HepG2 (cell line): ENCODE measurements at regions not wholly inside any gene's neighbourhood (a gene's known extent, or its start where the extent isn't known, plus 50 kb on each side); places are given as distances from the start of the nearest gene placed in this dataset.

Source experiments
- ATAC-seq: fragments of 200-7000 bp; cut with Tn5 transposase; 3 replicates; pipeline ENCODE4 v1.9.1; 2020; ENCODE audit warnings: mild to moderate bottlenecking, moderate library complexity
- BruUV-seq: library from RNA; stranded (reverse); fragments of 400-500 nt; replicated peaks from 2 replicates; lab custom pipeline; 2021; lab: Mats Ljungman, UMichigan
- CTCF ChIA-PET: fragments of 300-600 bp; formaldehyde crosslinking; extraction: SDS; loops from one replicate; lab custom pipeline; 2021; ENCODE audit warnings: low total read pairs, inconsistent platforms, low intra/inter-chr PET ratio; lab: Yijun Ruan, JAX
- POLR2A ChIA-PET: fragments of 350-600 bp; sonication (Branson Sonifier 250); formaldehyde crosslinking; loops from one replicate; lab custom pipeline; 2020; ENCODE audit warnings: antibody characterized with exemption, inconsistent platforms; lab: Yijun Ruan, JAX
- DNase-seq: peaks from one replicate; pipeline ENCODE4 v3.0.0-alpha.2; 2015; ENCODE audit warnings: low spot score
- FAIRE-seq: peaks from 3 replicates; lab custom pipeline; 2011; peaks lifted over from hg19 to GRCh38; lab: Jason Lieb, UNC
- H2AFZ ChIP-seq: one replicate; pipeline ENCODE4 v1.6.1; 2011; ENCODE audit warnings: low read length, inconsistent platforms
- H3K27ac ChIP-seq: fragments of 300-600 bp; 3 replicates; pipeline ENCODE4 v1.8.0; 2011; ENCODE audit warnings: mixed run types, mild to moderate bottlenecking, mixed read lengths, low read length, inconsistent platforms; ENCODE audit not compliant: insufficient read depth; ENCODE audit errors: extremely low read length
- H3K27me3 ChIP-seq, 2 experiments: fragments of 200-600 bp in 1 of 2; 2 replicates in 1 of 2; 3 replicates in 1 of 2; pipeline versions ENCODE4 v1.6.0 to v1.8.0; 2011; ENCODE audit warnings: low read length in 2 of 2, mild to moderate bottlenecking in 2 of 2, moderate library complexity in 2 of 2, inconsistent platforms in 1 of 2; ENCODE audit not compliant: insufficient read depth in 2 of 2, control insufficient read depth in 1 of 2
- H3K36me3 ChIP-seq, 2 experiments: fragments of 200-600 bp in 1 of 2; replicated peaks in 1 of 2; 2 replicates in 1 of 2; 3 replicates in 1 of 2; pipeline versions ENCODE4 v1.5.1 to v1.8.0; 2011; ENCODE audit warnings: low read length in 2 of 2, inconsistent platforms in 1 of 2; ENCODE audit not compliant: insufficient read depth in 2 of 2, control insufficient read depth in 1 of 2
- H3K4me1 ChIP-seq: 2 replicates; pipeline ENCODE4 v1.5.1; 2012; ENCODE audit warnings: low read length, inconsistent platforms; ENCODE audit not compliant: insufficient read depth
- H3K4me2 ChIP-seq: 2 replicates; pipeline ENCODE4 v1.6.0; 2011; ENCODE audit warnings: low read depth, low read length, inconsistent platforms
- H3K4me3 ChIP-seq, 3 experiments: fragments of 200-600 bp in 1 of 3; sonication (generic), shearing (Covaris generic) in 1 of 3; replicated peaks in 1 of 3; 2 replicates each; pipeline ENCODE4 v1.5.1; 2011 to 2016; ENCODE audit warnings: low read length in 3 of 3, inconsistent platforms in 2 of 3, low read depth in 2 of 3, mild to moderate bottlenecking in 2 of 3, control low read depth in 1 of 3, mixed read lengths in 1 of 3; ENCODE audit not compliant: insufficient read depth in 1 of 3
- H3K79me2 ChIP-seq: one replicate; pipeline ENCODE4 v1.6.1; 2011; ENCODE audit warnings: low read length, inconsistent platforms; ENCODE audit not compliant: insufficient read depth
- H3K9ac ChIP-seq: 2 replicates; pipeline ENCODE4 v1.6.0; 2011; ENCODE audit warnings: mild to moderate bottlenecking, low read depth, low read length, inconsistent platforms; ENCODE audit not compliant: insufficient read depth
- H3K9me3 ChIP-seq: 2 replicates; pipeline ENCODE4 v1.5.1; 2012; ENCODE audit warnings: mild to moderate bottlenecking, low read length
- H4K20me1 ChIP-seq: 2 replicates; pipeline ENCODE4 v1.6.0; 2011; ENCODE audit warnings: inconsistent platforms, mild to moderate bottlenecking, low read length, moderate library complexity; ENCODE audit not compliant: insufficient read depth
- AGO2 ChIP-seq: fragments of 200-400 bp; formaldehyde crosslinking; optimal IDR thresholded peaks from 2 replicates; pipeline ENCODE3; 2017; ENCODE audit warnings: mild to moderate bottlenecking, low read depth, low read length, moderate library complexity
- ATAD3A ChIP-seq: sonication (generic); formaldehyde crosslinking; IDR thresholded peaks from 2 replicates; pipeline ENCODE4 v1.4.0; 2020; ENCODE audit warnings: missing genetic modification reagents
- KAT7 ChIP-seq: IDR thresholded peaks from 2 replicates; pipeline ENCODE4 v1.6.1; 2018; ENCODE audit warnings: borderline replicate concordance, missing compliant biosample characterization
- RAD51 ChIP-seq: fragments of 450-650 bp; IDR thresholded peaks from 2 replicates; pipeline ENCODE4 v1.6.1; 2016; ENCODE audit warnings: borderline replicate concordance
- ZNF510 ChIP-seq: sonication (generic); formaldehyde crosslinking; IDR thresholded peaks from 2 replicates; pipeline ENCODE4 v1.4.0; 2020; ENCODE audit warnings: low read depth, mild to moderate bottlenecking, missing genetic modification reagents
- WGBS: methylation state at CpG from one replicate; pipeline ENCODE4 v1.1.6; 2017; ENCODE audit warnings: low lambda C conversion rate; 5-methylcytosine and 5-hydroxymethylcytosine counted together
- in situ Hi-C: cut with HindIII; loops from 2 replicates; pipeline ENCODE4 v1.10.0; 2017; ENCODE audit warnings: low pct_unique_long_range_greater_than_20kb; ENCODE audit not compliant: extremely low pct_ligation_motif_present
- intact Hi-C: fragments of 100-400 bp; cut with micrococcal nuclease; formaldehyde crosslinking; loops from one replicate; pipeline ENCODE4 v1.10.0; 2022; ENCODE audit not compliant: unreplicated experiment
- TF ChIP-seq, protein P1 (sequence below): sonication (generic); formaldehyde crosslinking; IDR thresholded peaks from 2 replicates; pipeline ENCODE4 v1.4.0; 2020; ENCODE audit warnings: mild to moderate bottlenecking, missing genetic modification reagents
- TF ChIP-seq, protein P2 (sequence below): IDR thresholded peaks from 2 replicates; pipeline ENCODE4 v1.6.1; 2012; ENCODE audit warnings: inconsistent platforms

DNA sequence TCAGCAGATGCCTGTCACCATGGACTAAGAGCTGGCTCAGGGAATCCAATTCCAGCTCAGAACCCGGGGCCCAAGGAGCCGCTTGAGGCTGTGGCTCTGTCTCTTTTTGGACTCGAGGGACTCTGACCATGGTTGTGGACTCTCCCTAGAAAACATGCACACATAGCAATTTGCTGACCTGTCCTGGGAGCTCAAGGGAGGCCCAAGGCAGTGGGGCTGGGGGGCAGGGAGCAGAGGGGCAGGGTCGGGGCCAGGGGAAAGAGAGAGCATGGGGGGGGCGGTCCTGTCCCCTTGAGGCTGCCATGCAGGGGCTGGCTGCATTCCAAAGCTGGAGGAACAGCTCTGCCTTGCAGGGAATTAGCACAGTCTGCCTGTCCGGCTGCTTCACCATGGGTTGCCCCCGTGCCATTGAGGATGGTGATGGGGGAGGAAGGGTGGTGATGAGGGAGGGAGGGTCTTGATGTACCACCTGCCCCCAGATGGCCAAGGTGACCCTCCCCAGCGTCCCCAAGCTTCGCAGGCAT, 190.1 kb downstream of the GOLGA6L6 start:
- 5% methylated on average over 7 of the region's 9 CpGs for WGBS
- no peak for DNase-seq
- FAIRE-seq = no peak
- Histone ChIP-seq H4K20me1 (no peaks in the 10 kb centered on the region), H3K4me3 (no peak overlapping the region), H3K4me2 (no peak overlapping the region), H3K36me3 (no peaks in the 10 kb centered on the region), H3K27ac (no peak overlapping the region), H3K4me1 (no peaks in the 10 kb centered on the region), H3K9ac (no peak overlapping the region), H2AFZ (no peak overlapping the region), H3K79me2 (no peaks in the 10 kb centered on the region), H3K9me3 (peaks cover 5% of the 10 kb centered on the region; the same call in 1 of the 2 replicates)
- ChIA-PET CTCF (no interaction called here), POLR2A (no interaction called here)
- no TSS peak for BruUV-seq
- no peak for ATAC-seq
- intact Hi-C loops = no loop called here
- in situ Hi-C loops = no loop called here
- no peak for TF ChIP-seq ZNF510 (CRISPR knock-in tag)
- TF ChIP-seq, all 625 proteins: peak for 0
- no peaks in the 10 kb centered on the region for H3K27me3 ChIP-seq

DNA sequence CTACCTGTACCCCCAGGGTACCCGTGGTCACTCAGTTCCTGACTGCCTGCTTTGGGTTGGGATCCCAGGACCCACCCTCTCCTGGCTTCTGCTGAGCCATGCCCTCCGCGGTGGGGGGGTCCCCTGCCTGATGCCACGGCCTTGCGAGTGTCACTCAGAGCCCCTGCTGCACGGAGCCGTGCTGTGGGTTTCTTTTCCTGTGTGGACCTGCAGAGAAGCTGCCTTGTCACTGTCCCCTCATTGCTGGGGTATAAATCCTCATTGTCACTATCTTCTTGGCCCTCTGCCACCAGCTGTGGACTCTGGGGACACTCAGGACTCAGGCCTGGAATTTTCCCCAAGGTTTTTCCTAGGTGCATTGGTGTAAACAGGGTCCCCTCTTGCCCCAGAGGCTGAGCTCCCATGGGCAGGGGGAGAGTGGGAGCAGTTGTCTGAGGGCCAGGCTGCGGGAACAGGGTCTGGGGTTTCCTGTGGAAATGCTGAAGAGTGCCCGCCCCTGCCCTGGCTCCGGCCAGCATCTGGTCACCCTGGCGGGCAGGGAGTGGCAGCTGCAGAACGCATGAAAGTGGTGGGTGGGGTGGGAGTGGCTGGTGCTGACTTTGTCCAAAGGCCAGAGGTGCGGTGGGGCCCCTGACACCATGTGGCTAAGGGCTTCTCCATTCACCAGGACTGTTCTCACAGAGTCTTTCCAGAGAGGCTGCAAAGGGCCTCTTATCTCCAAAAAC, 191.7 kb downstream of the GOLGA6L6 start:
- in situ Hi-C loops = no loop called here
- CTCF ChIA-PET = no interaction called here
- TF ChIP-seq AGO2 (no peak), KAT7 (CRISPR knock-in tag) (no peak), RAD51 (no peak), ATAD3A (CRISPR knock-in tag) (no peak)
- TF ChIP-seq, protein P1, sequence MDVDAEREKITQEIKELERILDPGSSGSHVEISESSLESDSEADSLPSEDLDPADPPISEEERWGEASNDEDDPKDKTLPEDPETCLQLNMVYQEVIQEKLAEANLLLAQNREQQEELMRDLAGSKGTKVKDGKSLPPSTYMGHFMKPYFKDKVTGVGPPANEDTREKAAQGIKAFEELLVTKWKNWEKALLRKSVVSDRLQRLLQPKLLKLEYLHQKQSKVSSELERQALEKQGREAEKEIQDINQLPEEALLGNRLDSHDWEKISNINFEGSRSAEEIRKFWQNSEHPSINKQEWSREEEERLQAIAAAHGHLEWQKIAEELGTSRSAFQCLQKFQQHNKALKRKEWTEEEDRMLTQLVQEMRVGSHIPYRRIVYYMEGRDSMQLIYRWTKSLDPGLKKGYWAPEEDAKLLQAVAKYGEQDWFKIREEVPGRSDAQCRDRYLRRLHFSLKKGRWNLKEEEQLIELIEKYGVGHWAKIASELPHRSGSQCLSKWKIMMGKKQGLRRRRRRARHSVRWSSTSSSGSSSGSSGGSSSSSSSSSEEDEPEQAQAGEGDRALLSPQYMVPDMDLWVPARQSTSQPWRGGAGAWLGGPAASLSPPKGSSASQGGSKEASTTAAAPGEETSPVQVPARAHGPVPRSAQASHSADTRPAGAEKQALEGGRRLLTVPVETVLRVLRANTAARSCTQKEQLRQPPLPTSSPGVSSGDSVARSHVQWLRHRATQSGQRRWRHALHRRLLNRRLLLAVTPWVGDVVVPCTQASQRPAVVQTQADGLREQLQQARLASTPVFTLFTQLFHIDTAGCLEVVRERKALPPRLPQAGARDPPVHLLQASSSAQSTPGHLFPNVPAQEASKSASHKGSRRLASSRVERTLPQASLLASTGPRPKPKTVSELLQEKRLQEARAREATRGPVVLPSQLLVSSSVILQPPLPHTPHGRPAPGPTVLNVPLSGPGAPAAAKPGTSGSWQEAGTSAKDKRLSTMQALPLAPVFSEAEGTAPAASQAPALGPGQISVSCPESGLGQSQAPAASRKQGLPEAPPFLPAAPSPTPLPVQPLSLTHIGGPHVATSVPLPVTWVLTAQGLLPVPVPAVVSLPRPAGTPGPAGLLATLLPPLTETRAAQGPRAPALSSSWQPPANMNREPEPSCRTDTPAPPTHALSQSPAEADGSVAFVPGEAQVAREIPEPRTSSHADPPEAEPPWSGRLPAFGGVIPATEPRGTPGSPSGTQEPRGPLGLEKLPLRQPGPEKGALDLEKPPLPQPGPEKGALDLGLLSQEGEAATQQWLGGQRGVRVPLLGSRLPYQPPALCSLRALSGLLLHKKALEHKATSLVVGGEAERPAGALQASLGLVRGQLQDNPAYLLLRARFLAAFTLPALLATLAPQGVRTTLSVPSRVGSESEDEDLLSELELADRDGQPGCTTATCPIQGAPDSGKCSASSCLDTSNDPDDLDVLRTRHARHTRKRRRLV = no peak
- TF ChIP-seq, protein P2, sequence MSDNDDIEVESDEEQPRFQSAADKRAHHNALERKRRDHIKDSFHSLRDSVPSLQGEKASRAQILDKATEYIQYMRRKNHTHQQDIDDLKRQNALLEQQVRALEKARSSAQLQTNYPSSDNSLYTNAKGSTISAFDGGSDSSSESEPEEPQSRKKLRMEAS = no peak

More for the DNA sequence above, 191.7 kb downstream of the GOLGA6L6 start:
- Histone ChIP-seq H3K4me2 (no peak overlapping the region), H3K27ac (no peak overlapping the region), H3K9me3 (peaks cover 21% of the 10 kb centered on the region), H3K36me3 (no peaks in the 10 kb centered on the region), H3K9ac (no peak overlapping the region), H2AFZ (no peak overlapping the region), H4K20me1 (no peaks in the 10 kb centered on the region), H3K27me3 (no peaks in the 10 kb centered on the region), H3K4me1 (no peaks in the 10 kb centered on the region), H3K4me3 (no peak overlapping the region), H3K79me2 (no peaks in the 10 kb centered on the region)
- POLR2A ChIA-PET = no interaction called here
- peak; percentile 44 for ATAC-seq
- no TSS peak for BruUV-seq
- intact Hi-C loops = no loop called here
- no peak for DNase-seq
- FAIRE-seq = no peak
- WGBS = 30% methylated on average over 12 of the region's 13 CpGs
